Suprapubic skin (tissue), 4 donors: ENCODE measurements at regions not wholly inside any gene's neighbourhood (a gene's known extent, or its start where the extent isn't known, plus 50 kb on each side); places are given as distances from the start of the nearest gene placed in this dataset.
"Not testable (repeated sequence)": the region's sequence is repeated elsewhere in the genome, so short reads cannot be mapped to it uniquely, and the experiment has no call there.

Source experiments
- CTCF ChIP-seq, 2 donors: fragments of 200-600 bp in 1 of 2; fragments of 450-650 bp in 1 of 2; sonication (generic) in 1 of 2; IDR thresholded peaks; one replicate each; pipeline ENCODE4 v1.5.1; 2016 to 2019; ENCODE audit warnings: antibody characterized with exemption in 2 of 2, mild to moderate bottlenecking in 1 of 2, moderate library complexity in 1 of 2
- POLR2A ChIP-seq, 2 donors: fragments of 450-650 bp; IDR thresholded peaks; one replicate each; pipeline ENCODE4 v1.6.1; 2017; ENCODE audit warnings: antibody characterized with exemption in 2 of 2, mild to moderate bottlenecking in 2 of 2, moderate library complexity in 2 of 2
- POLR2AphosphoS5 ChIP-seq, 3 donors: sonication (generic); formaldehyde crosslinking; IDR thresholded peaks; one replicate each; pipeline ENCODE4 v1.6.1; 2017; ENCODE audit warnings: antibody characterized with exemption in 3 of 3

- not testable (repeated sequence) for TF ChIP-seq POLR2AphosphoS5, CTCF, POLR2A (IDR thresholded peaks at IDR 0.05)
Observed at GRCh38 chr2:87521057-87521456, 226.8 kb upstream of the PLGLB2 start.
